Neural progenitor cell (in vitro differentiated cells): ENCODE measurements at regions not wholly inside any gene's neighbourhood (a gene's known extent, or its start where the extent isn't known, plus 50 kb on each side); places are given as distances from the start of the nearest gene placed in this dataset.
A peak's percentile ranks its signal among the peaks of the same experiment; 100 is the strongest.

Experiments
- DNase-seq: peaks from one replicate; pipeline ENCODE4 v3.0.0-alpha.2; 2016; ENCODE audit warnings: low spot score
- H2AFZ ChIP-seq: fragments of 200-600 bp; sonication (generic); replicated peaks from 2 replicates; pipeline ENCODE4 v1.6.1; 2016; ENCODE audit warnings: antibody characterized with exemption
- H3F3A ChIP-seq: fragments of 200-600 bp; sonication (generic); 2 replicates; pipeline ENCODE4 v1.6.1; 2016; ENCODE audit warnings: antibody characterized with exemption, low read depth
- H3K27ac ChIP-seq: fragments of 200-600 bp; sonication (generic); 2 replicates; pipeline ENCODE4 v1.5.1; 2016; ENCODE audit warnings: mild to moderate bottlenecking
- H3K27me3 ChIP-seq: fragments of 200-600 bp; sonication (generic); 2 replicates; pipeline ENCODE4 v1.6.1; 2016; ENCODE audit warnings: mild to moderate bottlenecking, moderate library complexity
- H3K36me3 ChIP-seq: fragments of 200-600 bp; sonication (generic); 2 replicates; pipeline ENCODE4 v1.5.1; 2016
- H3K4me1 ChIP-seq: fragments of 200-600 bp; sonication (generic); 2 replicates; pipeline ENCODE4 v1.6.1; 2016; ENCODE audit warnings: mixed run types
- H3K4me2 ChIP-seq: fragments of 200-600 bp; sonication (generic); 2 replicates; pipeline ENCODE4 v1.6.1; 2016
- H3K4me3 ChIP-seq: fragments of 200-600 bp; sonication (generic); 2 replicates; pipeline ENCODE4 v1.5.1; 2016
- H3K79me2 ChIP-seq: fragments of 200-600 bp; sonication (generic); 2 replicates; pipeline ENCODE4 v1.6.1; 2016; ENCODE audit warnings: low read depth
- H3K9ac ChIP-seq: fragments of 200-600 bp; sonication (generic); 2 replicates; pipeline ENCODE4 v1.6.1; 2016
- H3K9me3 ChIP-seq: fragments of 200-600 bp; sonication (generic); 2 replicates; pipeline ENCODE4 v1.5.1; 2016; ENCODE audit warnings: low read depth
- H4K20me1 ChIP-seq: fragments of 200-600 bp; sonication (generic); 2 replicates; pipeline ENCODE4 v1.6.1; 2016; ENCODE audit warnings: low read depth
- H3K27ac Mint-ChIP-seq: 3 replicates; pipeline ENCODE4 v1.8.0; 2021; ENCODE audit warnings: mixed read lengths
- H3K27me3 Mint-ChIP-seq: 2 replicates; pipeline ENCODE4 v1.8.0; 2022; ENCODE audit warnings: low read depth, mild to moderate bottlenecking, inconsistent platforms, moderate library complexity, mixed read lengths; ENCODE audit not compliant: insufficient read depth
- H3K36me3 Mint-ChIP-seq: 3 replicates; pipeline ENCODE4 v1.8.0; 2021; ENCODE audit warnings: mixed read lengths
- H3K4me1 Mint-ChIP-seq: 3 replicates; pipeline ENCODE4 v1.8.0; 2021; ENCODE audit warnings: mixed read lengths
- H3K4me3 Mint-ChIP-seq: 3 replicates; pipeline ENCODE4 v1.8.0; 2021; ENCODE audit warnings: mild to moderate bottlenecking, moderate library complexity, mixed read lengths
- H3K9me3 Mint-ChIP-seq: 3 replicates; pipeline ENCODE4 v1.8.0; 2020; ENCODE audit warnings: mixed read lengths
- CTCF ChIP-seq: fragments of 200-600 bp; sonication (generic); IDR thresholded peaks from 2 replicates; pipeline ENCODE4 v1.5.1; 2017; ENCODE audit warnings: antibody characterized with exemption, mild to moderate bottlenecking
- EZH2 ChIP-seq: fragments of 200-600 bp; sonication (generic); IDR thresholded peaks from 2 replicates; pipeline ENCODE4 v1.6.1; 2017; ENCODE audit warnings: antibody characterized with exemption, mild to moderate bottlenecking, moderate library complexity
- EZH2phosphoT487 ChIP-seq: fragments of 200-600 bp; sonication (generic); IDR thresholded peaks from 2 replicates; pipeline ENCODE4 v1.6.1; 2017; ENCODE audit warnings: antibody characterized with exemption

- no peaks in the 10 kb centered on the region for H3F3A ChIP-seq
- no peaks in the 10 kb centered on the region for H3K4me1 ChIP-seq
- no peak overlapping the region for H3K27ac ChIP-seq
- H3K9ac ChIP-seq: no peak overlapping the region
- Mint-ChIP-seq H3K27me3 (no peaks in the 10 kb centered on the region), H3K36me3 (peaks cover 2% of the 10 kb centered on the region), H3K27ac (no peak overlapping the region), H3K9me3 (peaks cover 7% of the 10 kb centered on the region), H3K4me1 (no peaks in the 10 kb centered on the region), H3K4me3 (no peak overlapping the region)
- no peak for TF ChIP-seq EZH2phosphoT487
- no peak for TF ChIP-seq CTCF
- TF ChIP-seq EZH2: no peak
- no peaks in the 10 kb centered on the region for H3K79me2 ChIP-seq
- no peaks in the 10 kb centered on the region for H3K9me3 ChIP-seq
- no peak overlapping the region for H3K4me2 ChIP-seq
- no peak for DNase-seq
- no peaks in the 10 kb centered on the region for H3K36me3 ChIP-seq
- no peak overlapping the region for H3K4me3 ChIP-seq
- H4K20me1 ChIP-seq: no peaks in the 10 kb centered on the region
- no peaks in the 10 kb centered on the region for H3K27me3 ChIP-seq
- no peak overlapping the region for H2AFZ ChIP-seq
Measured at GRCh38 chr13:62287764-62288163, 872.1 kb upstream of the PCDH20 start.

- H3K4me3 ChIP-seq: no peak overlapping the region
- no peak for TF ChIP-seq EZH2phosphoT487
- TF ChIP-seq CTCF: no peak
- TF ChIP-seq EZH2: no peak
- H4K20me1 ChIP-seq: no peaks in the 10 kb centered on the region
- no peaks in the 10 kb centered on the region for H3K36me3 ChIP-seq
- Mint-ChIP-seq H3K4me1 (no peaks in the 10 kb centered on the region), H3K27ac (no peak overlapping the region), H3K27me3 (no peaks in the 10 kb centered on the region), H3K4me3 (no peak overlapping the region), H3K9me3 (no peaks in the 10 kb centered on the region), H3K36me3 (no peaks in the 10 kb centered on the region)
- H3K4me2 ChIP-seq: no peak overlapping the region
- H2AFZ ChIP-seq: no peak overlapping the region
- no peaks in the 10 kb centered on the region for H3K79me2 ChIP-seq
- H3K9me3 ChIP-seq: no peaks in the 10 kb centered on the region
- no peak overlapping the region for H3K27ac ChIP-seq
- no peaks in the 10 kb centered on the region for H3F3A ChIP-seq
- no peak for DNase-seq
- H3K27me3 ChIP-seq: no peaks in the 10 kb centered on the region
- no peak overlapping the region for H3K9ac ChIP-seq
- H3K4me1 ChIP-seq: no peaks in the 10 kb centered on the region
Measured at GRCh38 chr13:62280590-62280989, 864.9 kb upstream of the PCDH20 start.

- Histone ChIP-seq H3K79me2 (no peaks in the 10 kb centered on the region), H3K4me3 (no peak overlapping the region), H3K36me3 (no peaks in the 10 kb centered on the region), H3K4me1 (no peaks in the 10 kb centered on the region), H3K9me3 (no peaks in the 10 kb centered on the region), H3F3A (no peaks in the 10 kb centered on the region), H2AFZ (no peak overlapping the region), H3K27ac (no peak overlapping the region), H3K27me3 (no peaks in the 10 kb centered on the region), H4K20me1 (no peaks in the 10 kb centered on the region), H3K4me2 (no peak overlapping the region), H3K9ac (no peak overlapping the region)
- Mint-ChIP-seq H3K9me3 (no peaks in the 10 kb centered on the region), H3K4me1 (no peaks in the 10 kb centered on the region), H3K27me3 (no peaks in the 10 kb centered on the region), H3K4me3 (no peak overlapping the region), H3K27ac (no peak overlapping the region), H3K36me3 (no peaks in the 10 kb centered on the region)
- DNase-seq: no peak
- TF ChIP-seq EZH2phosphoT487: no peak
- TF ChIP-seq CTCF: peak; percentile 21
Measured at GRCh38 chr13:62278271-62278670, 862.6 kb upstream of the PCDH20 start.

- peaks cover 2% of the 10 kb centered on the region for H3K36me3 Mint-ChIP-seq
- no peaks in the 10 kb centered on the region for H3K79me2 ChIP-seq
- H3F3A ChIP-seq: no peaks in the 10 kb centered on the region
- no peaks in the 10 kb centered on the region for H4K20me1 ChIP-seq
- no peak overlapping the region for H3K4me3 Mint-ChIP-seq
- no peaks in the 10 kb centered on the region for H3K9me3 ChIP-seq
- TF ChIP-seq EZH2 (no peak), CTCF (no peak), EZH2phosphoT487 (no peak)
- no peak overlapping the region for H3K27ac Mint-ChIP-seq
- no peak overlapping the region for H2AFZ ChIP-seq
- no peak overlapping the region for H3K4me2 ChIP-seq
- no peaks in the 10 kb centered on the region for H3K36me3 ChIP-seq
- peaks cover 2% of the 10 kb centered on the region for H3K27me3 Mint-ChIP-seq
- H3K27me3 ChIP-seq: no peaks in the 10 kb centered on the region
- peaks cover 4% of the 10 kb centered on the region for H3K4me1 Mint-ChIP-seq
- no peak for DNase-seq
- H3K4me3 ChIP-seq: no peak overlapping the region
- no peaks in the 10 kb centered on the region for H3K9me3 Mint-ChIP-seq
- H3K9ac ChIP-seq: no peak overlapping the region
- no peak overlapping the region for H3K27ac ChIP-seq
- no peaks in the 10 kb centered on the region for H3K4me1 ChIP-seq
Measured at GRCh38 chr13:62251734-62252133, 836.1 kb upstream of the PCDH20 start.
